Activated T-cell treated with anti-CD3 and anti-CD28 coated beads for 48 hours (primary cell): ENCODE measurements at regions not wholly inside any gene's neighbourhood (a gene's known extent, or its start where the extent isn't known, plus 50 kb on each side); places are given as distances from the start of the nearest gene placed in this dataset.
"Not testable (repeated sequence)": the region's sequence is repeated elsewhere in the genome, so short reads cannot be mapped to it uniquely, and the experiment has no call there.

Experiments used
- DNase-seq: peaks from one replicate; pipeline ENCODE4 v3.0.0-alpha.2; 2020; ENCODE audit warnings: low read depth

DNA sequence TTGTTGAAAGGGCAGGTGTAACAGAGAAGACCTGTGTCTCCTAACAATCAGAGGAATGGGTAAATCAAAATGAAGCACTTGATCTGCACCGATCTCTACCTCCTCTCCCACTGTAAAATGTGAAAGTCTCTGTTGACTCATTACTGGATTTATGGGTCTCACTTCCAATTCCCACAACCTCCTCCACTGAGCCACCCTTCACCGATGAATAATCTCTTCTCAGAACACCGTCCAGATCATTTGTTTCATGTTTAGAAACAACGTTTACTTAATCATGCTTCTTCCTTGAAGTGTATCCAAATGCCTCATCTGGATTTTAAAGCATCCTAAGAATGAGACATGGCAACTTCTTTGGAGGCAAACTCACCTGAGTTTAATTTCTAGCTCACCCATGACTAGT is 643.6 kb downstream of the ETS1 start:
- no peak for DNase-seq

DNA sequence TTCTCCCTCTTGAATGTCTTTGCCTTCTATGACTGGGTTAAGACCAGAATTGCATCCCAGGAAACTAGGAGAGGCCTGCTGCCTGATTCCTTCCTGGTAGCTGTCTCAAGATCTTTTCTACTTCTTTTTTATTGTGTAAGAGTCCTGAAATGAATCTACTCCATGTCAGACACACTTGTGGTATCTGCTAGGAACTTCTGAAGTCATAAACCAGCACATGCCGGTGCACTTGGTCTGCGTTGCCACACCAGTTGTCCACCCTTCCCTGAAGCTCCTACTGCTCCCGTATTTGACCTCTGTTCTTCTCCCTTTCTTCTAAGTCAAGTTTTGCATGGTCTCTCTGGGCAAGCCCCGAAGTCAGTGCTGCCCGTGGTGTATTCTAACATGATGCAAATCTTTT is 644.2 kb downstream of the ETS1 start:
- no peak for DNase-seq

DNA sequence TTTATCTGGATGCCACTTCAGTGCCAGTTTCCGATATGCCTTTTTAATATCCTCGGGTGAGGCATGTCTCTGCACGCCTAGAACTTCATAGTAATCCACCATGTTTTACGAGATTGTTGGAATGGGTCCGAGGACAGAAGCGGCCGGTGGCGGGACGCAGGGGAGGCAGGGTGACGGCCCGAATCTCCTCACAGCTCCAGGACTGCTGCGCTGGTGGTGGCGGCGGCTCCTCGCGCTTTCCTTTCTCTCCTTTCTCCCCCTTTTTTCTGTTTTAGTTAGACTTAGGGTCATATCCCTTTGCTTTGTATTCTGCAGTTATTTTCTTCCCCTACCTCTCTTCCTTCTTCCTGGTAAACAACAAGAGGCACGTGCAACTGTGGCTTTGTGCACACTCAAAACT is 645.8 kb downstream of the ETS1 start:
- DNase-seq: not testable (repeated sequence)

DNA sequence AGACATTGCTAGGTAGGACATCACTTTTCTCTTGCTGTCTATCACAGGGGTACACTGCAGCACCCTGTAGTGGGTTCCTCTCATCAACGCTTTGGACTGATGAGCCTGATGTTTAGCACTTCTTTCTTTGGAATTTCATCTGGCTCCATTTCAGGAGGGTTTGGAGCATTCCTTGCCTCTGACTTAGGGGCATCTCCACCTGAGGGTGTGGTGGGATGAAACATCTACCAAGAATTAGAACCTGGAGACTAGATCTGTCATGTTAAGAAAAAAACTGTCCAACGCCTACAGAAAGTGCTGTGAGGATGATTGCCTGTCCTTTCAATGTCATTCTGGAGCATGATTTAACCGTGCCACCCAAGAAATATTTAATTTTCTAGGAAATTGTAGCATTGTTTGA is 648.4 kb downstream of the ETS1 start:
- no peak for DNase-seq

- no peak for DNase-seq
These were observed 652.3 kb downstream of the ETS1 start for GRCh38 chr11:127935081-127935480.

DNA sequence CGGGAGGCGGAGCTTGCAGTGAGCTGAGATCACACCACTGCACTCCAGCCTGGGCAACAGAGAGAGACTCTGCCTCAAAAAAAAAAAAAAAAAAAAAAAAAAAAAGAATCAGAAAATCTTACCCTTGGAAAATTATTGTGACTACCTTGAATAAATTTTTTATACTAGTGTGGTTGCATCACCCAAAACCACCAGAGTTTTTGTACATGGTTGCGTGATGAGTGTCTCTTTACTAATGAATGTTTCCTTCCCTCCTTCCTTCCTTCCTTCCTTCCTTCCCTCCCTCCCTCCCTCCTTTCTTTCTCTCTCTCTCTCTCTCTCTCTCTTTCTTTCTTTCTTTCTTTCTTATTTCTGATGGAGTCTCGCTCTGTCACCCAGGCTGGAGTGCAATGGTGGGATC is 653.4 kb downstream of the ETS1 start:
- DNase-seq: not testable (repeated sequence)

DNA sequence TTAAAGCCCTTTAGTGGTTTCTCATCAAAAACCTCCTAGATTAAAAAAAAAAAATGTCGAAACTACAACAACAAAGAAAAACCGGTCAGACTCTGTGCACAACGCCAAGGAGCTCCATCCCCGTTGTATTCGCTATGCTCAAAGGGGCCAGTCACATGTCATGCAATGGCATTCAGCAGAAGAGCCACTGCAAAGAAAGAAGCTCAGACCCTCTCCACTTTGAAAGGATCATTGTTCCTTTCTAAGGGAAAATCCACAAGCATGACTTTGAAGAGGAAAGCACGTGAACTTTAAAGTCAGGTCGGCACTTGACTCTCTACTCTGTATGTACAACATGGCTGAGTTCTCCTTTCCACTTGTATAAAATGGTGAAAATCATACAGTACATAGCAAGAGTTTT is 655.6 kb downstream of the ETS1 start:
- no peak for DNase-seq

DNA sequence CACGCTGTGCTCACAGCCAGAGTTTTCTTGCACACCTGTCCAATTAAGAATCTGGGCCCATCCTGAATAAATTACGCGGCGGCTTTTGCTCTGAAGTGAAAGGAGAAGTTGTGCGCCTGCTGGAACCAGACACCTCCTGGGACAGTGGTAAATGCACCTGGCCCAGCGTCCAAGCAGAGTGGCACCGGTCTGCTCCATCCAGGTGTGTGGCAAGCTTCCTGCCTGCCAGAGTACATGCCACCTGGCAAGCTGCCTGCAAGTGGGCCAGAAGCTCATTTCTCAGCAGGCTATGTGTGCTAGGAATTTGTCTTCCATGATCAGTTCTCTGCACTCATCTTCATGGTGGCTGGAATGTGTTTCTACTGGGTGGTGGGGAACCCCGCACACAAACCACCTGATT is 660.6 kb downstream of the ETS1 start:
- no peak for DNase-seq

GRCh38 chr11:127925475-127925874 is 661.9 kb downstream of the ETS1 start:
- DNase-seq: no peak

DNA sequence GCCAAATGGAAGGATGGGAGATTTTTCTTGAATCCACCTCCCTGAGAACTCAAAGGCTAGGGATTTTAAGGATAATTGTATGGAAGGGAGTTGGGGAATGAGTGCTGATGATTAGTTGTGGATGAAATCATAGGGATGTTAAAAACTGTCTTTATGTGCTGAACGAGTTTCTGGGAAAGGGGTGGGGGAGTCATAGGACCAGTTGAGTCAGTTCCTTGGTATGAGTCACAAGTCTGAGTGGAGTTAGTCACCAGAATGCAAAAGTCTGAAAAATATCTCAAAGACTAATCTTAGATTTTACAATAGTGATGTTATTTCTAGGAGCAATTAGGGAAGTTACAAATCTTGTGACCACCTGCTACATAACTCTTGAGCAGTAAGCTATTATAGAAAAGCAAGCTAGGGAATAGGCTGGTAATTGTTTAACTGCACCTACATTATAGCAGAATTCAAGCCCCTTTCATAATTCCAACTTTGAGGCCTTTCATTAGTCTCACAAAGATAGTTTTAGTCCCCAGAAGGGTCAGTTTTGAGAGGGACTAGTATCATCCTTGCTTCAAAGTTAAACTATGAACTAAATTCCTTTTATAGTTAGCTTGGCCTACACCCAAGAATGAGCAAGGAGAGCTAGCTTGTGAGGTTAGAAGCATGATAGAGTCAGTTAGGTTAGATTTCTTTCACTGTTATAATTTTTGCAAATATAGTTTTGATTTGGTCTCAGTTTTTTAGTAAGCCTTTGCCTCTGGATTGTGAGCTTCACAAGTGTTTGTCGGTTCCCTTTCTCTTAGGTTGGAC is 668.0 kb downstream of the ETS1 start:
- DNase-seq: no peak

DNA sequence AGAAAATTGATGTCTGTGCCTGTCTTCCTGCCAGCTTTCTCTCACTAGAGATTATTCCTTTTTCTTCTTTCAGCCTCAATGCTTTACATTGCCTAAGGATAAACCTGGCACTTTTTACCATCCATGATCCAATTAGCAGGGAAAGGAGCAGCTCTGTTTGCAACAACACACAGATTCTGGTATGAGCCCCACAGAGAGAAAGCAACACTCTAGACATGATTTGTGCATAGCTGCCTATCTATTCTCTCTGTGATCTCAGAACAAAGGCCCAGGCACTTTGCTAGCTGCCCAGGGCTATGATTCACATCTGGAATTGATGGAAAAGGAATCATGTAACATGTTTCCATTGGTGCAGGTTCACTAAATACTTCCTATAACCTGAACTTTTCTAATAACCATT is 685.0 kb downstream of the ETS1 start:
- no peak for DNase-seq

DNA sequence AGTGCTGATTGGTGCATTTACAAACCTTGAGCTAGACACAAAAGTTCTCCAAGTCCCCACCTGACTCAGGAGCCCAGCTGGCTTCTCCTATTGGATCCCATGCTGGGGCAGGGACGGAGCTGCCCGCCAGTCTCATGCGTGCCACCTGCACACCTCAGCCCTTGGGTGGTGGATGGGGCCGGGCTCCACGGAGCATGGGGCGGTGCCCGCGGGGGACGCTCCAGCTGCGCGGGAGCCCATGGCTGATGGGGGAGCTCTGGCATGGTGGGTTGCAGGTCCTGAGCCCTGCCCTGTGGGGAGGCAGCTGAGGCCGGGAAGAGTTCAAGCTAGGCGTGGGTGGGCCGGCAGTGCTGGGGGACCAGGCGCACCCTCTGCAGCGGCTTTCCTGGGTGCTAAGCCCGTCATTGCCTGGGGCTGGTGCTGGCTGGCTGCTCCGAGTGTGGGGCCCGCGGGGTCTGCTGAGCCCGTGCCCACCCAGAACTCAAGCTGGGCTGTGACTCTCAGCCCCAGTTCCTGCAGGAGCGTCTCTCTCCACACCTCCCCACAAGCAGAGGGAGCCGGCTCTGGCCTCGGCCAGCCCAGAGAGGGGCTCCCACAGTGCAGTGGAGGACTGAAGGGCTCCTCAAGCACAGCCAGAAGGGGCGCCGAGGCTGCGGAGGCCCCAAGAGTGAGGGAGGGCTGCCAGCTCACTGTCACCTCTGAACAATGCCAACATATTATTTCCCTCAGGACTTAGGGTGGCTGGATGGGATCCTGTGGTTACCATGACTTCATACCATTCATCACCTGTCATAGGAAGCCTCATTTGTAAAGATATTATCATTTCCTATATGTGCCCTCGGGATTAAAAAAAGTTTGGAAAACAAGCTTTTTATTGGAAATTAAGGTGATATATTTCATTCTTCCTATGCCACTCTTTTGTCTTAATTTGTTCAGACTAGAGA is 688.7 kb downstream of the ETS1 start:
- no peak for DNase-seq

DNA sequence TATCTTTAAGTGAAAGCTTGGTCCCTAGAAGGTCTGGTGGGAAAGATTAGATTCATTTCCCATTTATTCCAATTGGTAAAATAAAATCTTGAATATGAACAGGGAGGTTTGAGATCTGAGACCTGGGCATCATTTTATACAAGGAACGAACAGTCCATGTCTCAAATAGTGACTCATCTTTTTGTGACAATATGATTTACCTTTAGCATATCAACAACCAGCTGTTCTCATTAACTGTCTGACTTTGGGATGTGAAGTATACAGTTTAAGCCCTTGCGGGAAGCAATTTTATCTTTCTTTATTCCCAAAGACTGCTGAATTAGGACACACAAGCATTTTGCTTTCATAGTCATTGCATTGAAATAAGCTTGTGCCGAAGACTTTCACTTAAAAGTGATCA is 691.6 kb downstream of the ETS1 start:
- DNase-seq: no peak

- no peak for DNase-seq
These were observed 693.0 kb downstream of the ETS1 start for GRCh38 chr11:127894316-127894715.

DNA sequence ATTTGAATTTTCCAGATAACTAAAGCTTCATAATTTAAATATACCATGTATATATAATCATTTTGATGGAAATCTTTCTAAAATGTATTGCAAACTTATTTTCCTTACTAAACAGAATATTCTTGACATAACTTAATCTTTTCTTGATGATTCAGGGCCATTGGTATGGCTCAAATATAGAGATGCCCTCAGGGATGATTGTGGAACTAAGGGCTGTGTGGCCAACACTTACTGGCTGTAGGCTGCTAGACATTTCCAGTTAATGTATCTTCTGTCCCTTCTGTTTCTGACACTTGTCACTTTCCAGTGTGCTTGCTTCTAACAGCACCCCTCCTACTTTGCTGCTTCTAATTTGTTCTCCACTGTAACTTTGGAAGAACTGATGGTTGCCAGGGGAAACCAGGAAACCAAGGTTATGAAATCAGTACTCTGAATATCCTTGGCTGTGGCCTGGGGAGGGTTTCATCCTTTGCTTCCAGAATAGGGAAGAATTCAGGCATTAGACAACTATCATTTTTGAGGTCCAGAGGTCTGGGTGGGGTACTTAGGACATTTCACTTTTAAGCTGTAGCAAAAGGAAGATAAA is 697.2 kb downstream of the ETS1 start:
- DNase-seq: no peak

DNA sequence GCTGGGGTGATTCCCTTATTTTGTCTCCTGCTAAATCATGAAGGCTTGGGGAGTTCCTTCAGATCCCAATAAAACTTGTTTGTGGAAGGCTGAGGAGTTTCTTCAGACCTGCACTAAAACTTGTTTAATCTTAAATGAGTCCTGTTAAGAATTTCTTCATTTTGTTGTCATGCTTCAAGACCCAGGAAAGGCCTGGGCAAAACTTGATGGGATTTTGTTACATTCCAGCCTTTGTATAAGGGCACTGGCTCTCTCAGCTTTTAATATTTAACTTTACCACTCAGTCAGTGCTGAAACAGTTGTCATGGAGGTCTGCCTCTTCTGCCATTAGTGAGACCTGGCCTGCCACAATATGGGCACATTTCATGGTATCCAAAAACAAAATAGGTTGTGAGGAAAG is 699.0 kb downstream of the ETS1 start:
- no peak for DNase-seq

- no peak for DNase-seq
These were observed 712.2 kb downstream of the ETS1 start for GRCh38 chr11:127875131-127875530.

- DNase-seq: no peak
These were observed 713.9 kb downstream of the ETS1 start for GRCh38 chr11:127873478-127873877.

DNA sequence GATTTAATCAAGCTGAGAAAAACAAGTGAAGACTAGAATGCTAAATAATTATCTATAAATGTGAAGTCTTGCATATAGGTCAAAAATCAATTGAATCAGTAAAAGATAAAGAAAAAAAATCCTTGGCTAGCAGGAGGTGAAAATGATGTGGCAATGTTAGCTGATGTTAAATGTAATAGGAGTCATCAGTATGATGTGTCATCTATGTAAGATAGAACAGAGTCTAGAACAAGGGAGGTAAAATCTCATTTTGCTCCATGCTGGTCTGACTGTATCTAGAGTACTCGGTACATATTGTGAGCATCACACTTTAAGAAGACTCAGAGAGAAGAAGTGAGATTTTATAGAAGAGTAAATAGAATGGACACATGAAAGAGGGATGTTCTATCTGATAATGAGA is 721.2 kb downstream of the ETS1 start:
- DNase-seq: no peak

- DNase-seq: no peak
These were observed 722.5 kb downstream of the ETS1 start for GRCh38 chr11:127864861-127865260.

DNA sequence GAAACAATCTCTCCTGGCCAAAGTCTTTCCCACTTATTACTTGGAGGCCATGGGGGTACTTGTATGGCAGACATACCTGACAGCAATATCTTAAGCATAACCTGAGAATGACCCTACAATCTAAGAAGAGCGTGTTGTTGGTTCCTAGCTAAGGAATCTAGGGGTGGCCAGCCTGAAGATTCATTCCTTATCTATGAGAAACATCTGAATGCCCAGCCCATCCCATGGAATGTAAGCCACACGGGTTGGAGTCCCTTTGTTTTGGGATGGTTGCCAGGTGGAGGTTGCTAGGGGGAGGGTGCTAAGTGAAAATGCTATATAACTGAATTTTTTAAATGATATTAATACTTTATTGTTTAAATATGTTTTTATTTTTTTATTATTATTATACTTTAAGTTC is 725.0 kb downstream of the ETS1 start:
- no peak for DNase-seq

GRCh38 chr11:127859941-127860354 is 727.4 kb downstream of the ETS1 start:
- no peak for DNase-seq

DNA sequence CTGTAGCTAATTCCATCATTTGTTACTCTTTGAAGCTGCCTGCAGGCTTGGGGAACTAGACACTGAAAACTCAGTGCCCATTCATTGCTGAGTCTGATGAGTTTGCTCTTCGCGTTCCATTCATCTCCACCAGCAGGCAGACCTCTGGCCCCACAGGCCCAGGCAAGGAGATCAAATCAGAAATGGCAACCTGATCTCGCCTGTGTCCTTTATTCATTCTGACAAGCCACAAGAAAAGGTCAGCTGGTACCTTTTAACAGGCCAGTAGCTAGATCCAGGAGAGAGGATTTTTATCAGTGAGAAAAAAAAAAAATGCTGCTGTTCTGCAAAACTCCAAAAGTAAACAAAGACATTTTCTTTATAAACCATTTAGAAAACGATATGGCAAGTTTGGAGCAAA is 742.5 kb downstream of the ETS1 start:
- no peak for DNase-seq
